ENCODE measurements at regions not wholly inside any gene's neighbourhood (a gene's known extent, or its start where the extent isn't known, plus 50 kb on each side); places are given as distances from the start of the nearest gene placed in this dataset.

DNA sequence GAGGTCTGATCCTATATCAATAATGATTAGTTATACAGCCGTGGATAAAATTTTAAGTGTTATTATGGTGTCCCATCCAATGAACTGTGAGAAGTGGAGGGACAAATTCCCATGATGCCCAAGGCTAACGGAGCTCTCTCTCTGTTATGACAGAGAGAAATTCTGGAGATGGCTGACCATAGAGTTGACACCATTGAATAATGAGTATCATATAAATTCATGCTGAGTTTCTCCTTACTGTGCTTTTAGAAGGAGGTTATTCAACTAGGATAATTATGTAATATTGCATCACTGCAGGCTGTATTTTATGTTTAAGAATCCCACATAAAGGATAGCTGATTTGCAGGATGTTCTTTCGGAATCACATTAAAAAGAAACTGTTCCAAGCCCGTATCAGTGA lies 82.9 kb downstream of the PYDC2 start:
- DNase-seq (ENCODE audit: low read depth): no peak
- no peak overlapping the region for H3K4me3 ChIP-seq (ENCODE audit: low read length)
- TF ChIP-seq, protein P1, sequence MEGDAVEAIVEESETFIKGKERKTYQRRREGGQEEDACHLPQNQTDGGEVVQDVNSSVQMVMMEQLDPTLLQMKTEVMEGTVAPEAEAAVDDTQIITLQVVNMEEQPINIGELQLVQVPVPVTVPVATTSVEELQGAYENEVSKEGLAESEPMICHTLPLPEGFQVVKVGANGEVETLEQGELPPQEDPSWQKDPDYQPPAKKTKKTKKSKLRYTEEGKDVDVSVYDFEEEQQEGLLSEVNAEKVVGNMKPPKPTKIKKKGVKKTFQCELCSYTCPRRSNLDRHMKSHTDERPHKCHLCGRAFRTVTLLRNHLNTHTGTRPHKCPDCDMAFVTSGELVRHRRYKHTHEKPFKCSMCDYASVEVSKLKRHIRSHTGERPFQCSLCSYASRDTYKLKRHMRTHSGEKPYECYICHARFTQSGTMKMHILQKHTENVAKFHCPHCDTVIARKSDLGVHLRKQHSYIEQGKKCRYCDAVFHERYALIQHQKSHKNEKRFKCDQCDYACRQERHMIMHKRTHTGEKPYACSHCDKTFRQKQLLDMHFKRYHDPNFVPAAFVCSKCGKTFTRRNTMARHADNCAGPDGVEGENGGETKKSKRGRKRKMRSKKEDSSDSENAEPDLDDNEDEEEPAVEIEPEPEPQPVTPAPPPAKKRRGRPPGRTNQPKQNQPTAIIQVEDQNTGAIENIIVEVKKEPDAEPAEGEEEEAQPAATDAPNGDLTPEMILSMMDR (conservative IDR thresholded peaks at IDR 0.05; ENCODE audit: low read length): no peak

DNA sequence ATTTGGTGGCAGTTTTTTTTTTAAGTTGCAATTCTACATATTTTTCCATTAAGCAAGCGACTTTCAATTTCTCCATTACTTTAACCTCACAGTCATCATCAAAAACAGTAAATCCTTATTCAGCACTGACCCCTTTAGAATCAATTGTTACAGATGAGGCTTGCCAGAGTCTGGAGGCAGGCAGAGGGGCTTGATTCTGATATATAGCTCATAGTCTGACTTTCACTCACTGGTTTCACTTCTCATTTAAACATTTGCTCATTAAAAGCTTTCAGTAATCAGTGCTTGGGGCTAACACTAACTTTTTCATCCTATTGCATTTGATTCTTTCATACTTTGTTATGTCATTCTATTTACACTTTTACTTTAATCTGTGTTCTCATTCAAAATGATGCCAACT lies 88.4 kb downstream of the PYDC2 start:
- H3K4me3 ChIP-seq (ENCODE audit: low read length): no peak overlapping the region
- TF ChIP-seq, protein P1 (conservative IDR thresholded peaks at IDR 0.05; ENCODE audit: low read length): no peak
- no peak for DNase-seq (ENCODE audit: low read depth)

DNA sequence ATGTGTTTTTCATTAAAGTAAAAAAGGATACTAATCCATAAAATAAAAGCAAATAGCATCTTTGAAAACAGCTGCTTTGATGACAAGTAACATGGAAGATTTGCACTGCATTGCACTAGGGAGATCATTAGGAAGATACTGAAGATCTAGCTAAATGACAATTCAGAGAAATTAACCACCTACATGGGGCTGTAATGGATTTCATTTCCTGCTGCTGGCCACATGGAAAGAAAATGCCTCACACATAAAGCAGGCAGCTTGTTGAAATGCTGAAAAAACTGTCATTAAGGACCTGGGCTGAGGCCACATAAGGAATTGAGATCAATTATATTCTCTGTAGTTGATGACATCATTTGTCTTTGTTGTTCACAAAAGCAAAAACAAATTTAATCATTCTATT lies 94.1 kb downstream of the PYDC2 start:
- DNase-seq (ENCODE audit: low read depth): no peak
- TF ChIP-seq, protein P1 (conservative IDR thresholded peaks at IDR 0.05; ENCODE audit: low read length): no peak
- H3K4me3 ChIP-seq (ENCODE audit: low read length): no peak overlapping the region

DNA sequence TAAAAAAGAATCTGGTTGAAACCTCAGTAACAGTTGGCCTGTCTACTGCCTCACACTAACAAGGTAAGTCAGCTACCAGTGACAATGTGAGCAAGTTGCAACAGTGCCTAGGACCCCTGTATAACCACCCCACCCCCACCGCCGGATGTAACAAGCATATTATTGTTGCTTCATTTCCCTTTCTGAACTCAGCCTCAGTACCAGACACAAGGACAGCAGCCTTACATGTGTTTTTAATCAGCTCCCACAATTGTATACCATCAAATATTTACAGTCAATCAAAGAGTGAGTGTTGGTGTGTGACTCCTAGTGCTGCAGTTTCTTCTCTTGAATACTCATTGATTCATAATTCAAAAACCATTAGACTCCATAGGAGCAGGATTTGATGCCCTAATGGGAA lies 96.4 kb downstream of the PYDC2 start:
- no peak overlapping the region for H3K4me3 ChIP-seq (ENCODE audit: low read length)
- TF ChIP-seq, protein P1 (conservative IDR thresholded peaks at IDR 0.05; ENCODE audit: low read length): no peak
- DNase-seq (ENCODE audit: low read depth): no peak

DNA sequence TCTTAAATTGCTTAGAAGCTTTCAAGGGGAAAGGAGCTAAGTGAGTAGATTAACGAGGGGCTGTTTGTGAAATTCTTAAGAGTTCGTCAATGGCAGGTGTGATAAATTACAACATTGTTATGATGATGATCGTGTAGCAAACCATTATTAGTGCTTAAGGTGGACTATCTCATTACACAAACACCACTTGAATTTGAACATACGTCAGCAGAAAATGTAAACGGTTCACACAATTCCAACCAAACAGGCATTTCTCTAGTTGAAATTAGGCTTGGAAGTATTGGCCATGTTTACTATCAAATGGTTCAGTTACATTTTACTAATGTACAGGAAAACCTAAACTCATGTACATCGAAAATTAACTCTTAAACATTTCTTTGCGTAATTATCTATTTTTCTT lies 102.8 kb downstream of the PYDC2 start:
- H3K4me3 ChIP-seq (ENCODE audit: low read length): no peak overlapping the region
- no peak for DNase-seq (ENCODE audit: low read depth)
- TF ChIP-seq, protein P1 (conservative IDR thresholded peaks at IDR 0.05; ENCODE audit: low read length): no peak

DNA sequence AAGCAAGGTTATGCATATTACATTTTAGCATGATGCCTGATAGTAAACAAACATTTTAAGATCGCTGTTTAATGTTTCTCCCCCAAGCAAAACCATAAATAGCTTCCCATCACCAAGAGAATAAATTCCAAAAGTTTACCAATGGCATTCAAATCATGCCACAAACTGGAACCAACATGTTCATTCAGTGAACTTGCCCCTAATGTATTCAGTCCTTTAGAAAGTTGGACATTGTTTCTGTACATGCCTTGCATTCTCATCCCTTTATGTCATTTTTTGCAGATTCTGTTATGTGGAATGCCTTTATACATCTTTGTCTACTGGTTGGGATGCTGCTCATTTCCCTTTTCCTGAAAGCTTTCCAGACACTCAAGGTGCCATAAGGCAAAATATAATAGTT lies 105.5 kb downstream of the PYDC2 start:
- TF ChIP-seq, protein P1 (conservative IDR thresholded peaks at IDR 0.05; ENCODE audit: low read length): no peak
- no peak overlapping the region for H3K4me3 ChIP-seq (ENCODE audit: low read length)
- DNase-seq (ENCODE audit: low read depth): no peak

DNA sequence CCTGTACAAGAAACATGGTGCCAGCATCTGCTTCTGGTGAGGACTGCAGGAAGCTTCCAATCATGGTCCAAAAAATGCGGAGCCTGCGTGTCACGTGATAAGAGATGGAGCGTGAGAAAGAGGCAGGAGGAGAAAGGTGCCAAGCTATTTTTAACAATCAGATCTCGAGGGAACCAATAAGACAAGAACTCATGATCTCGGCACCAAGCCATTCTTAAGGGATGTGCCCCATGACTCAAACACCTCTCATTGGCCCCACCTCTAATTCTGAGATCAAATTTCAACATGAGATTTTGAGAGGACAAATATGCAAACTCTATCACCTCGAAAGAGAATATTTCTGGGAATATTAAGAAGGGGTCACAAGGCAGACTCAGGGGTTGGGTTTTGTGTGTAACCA lies 107.2 kb downstream of the PYDC2 start:
- TF ChIP-seq, protein P1 (conservative IDR thresholded peaks at IDR 0.05; ENCODE audit: low read length): no peak
- no peak for DNase-seq (ENCODE audit: low read depth)
- H3K4me3 ChIP-seq (ENCODE audit: low read length): no peak overlapping the region

Measured in AG10803 (cell line).